HL-60/S4 treated with retinoic acid at 250 ng/mL for 4 days and 3 days (cell line): ENCODE measurements at regions not wholly inside any gene's neighbourhood (a gene's known extent, or its start where the extent isn't known, plus 50 kb on each side); places are given as distances from the start of the nearest gene placed in this dataset.

ENCODE experiments used
- in situ Hi-C: fragments of 300-500 bp; cut with MboI; formaldehyde crosslinking; loops from 2 replicates; pipeline ENCODE4 v1.7.0; 2022; ENCODE audit warnings: low sequenced_read_pairs

- in situ Hi-C loops, result no loop called here
Observed at GRCh38 chr11:122323754-122324421, 207.9 kb upstream of the BLID start.

GRCh38 chr11:122322329-122322728 is 206.3 kb upstream of the BLID start:
- in situ Hi-C loops, result no loop called here

- in situ Hi-C loops, result no loop called here
Observed at GRCh38 chr11:122320671-122321070, 204.7 kb upstream of the BLID start.

- in situ Hi-C loops, result no loop called here
Observed at GRCh38 chr11:122319691-122320620, 203.9 kb upstream of the BLID start.

GRCh38 chr11:122319085-122319484 is 203.1 kb upstream of the BLID start:
- in situ Hi-C loops, result no loop called here

GRCh38 chr11:122317305-122317704 is 201.3 kb upstream of the BLID start:
- in situ Hi-C loops, result no loop called here

- in situ Hi-C loops, result no loop called here
Observed at GRCh38 chr11:122313581-122313980, 197.6 kb upstream of the BLID start.

GRCh38 chr11:122311216-122311755 is 195.3 kb upstream of the BLID start:
- in situ Hi-C loops, result no loop called here

- in situ Hi-C loops, result no loop called here
Observed at GRCh38 chr11:122310766-122311165, 194.8 kb upstream of the BLID start.

GRCh38 chr11:122309262-122309925 is 193.4 kb upstream of the BLID start:
- in situ Hi-C loops, result no loop called here

GRCh38 chr11:122308226-122308625 is 192.2 kb upstream of the BLID start:
- in situ Hi-C loops, result no loop called here

- in situ Hi-C loops, result no loop called here
Observed at GRCh38 chr11:122307476-122308035, 191.5 kb upstream of the BLID start.

- in situ Hi-C loops, result no loop called here
Observed at GRCh38 chr11:122306831-122307391, 190.9 kb upstream of the BLID start.

GRCh38 chr11:122305426-122306320 is 189.7 kb upstream of the BLID start:
- in situ Hi-C loops, result no loop called here

- in situ Hi-C loops, result no loop called here
Observed at GRCh38 chr11:122304973-122305372, 189.0 kb upstream of the BLID start.

GRCh38 chr11:122304306-122304705 is 188.3 kb upstream of the BLID start:
- in situ Hi-C loops, result no loop called here

GRCh38 chr11:122294041-122294440 is 178.0 kb upstream of the BLID start:
- in situ Hi-C loops, result no loop called here

GRCh38 chr11:122293296-122294023 is 177.4 kb upstream of the BLID start:
- in situ Hi-C loops, result no loop called here

- in situ Hi-C loops, result no loop called here
Observed at GRCh38 chr11:122287401-122287800, 171.4 kb upstream of the BLID start.
